Stimulated activated memory B cell treated with anti-CD40 and anti-IgM and Interleukin-4, amounts not matched to agents 10 μg/mL and 1 μg/mL and 100 μg/mL, for 72 hours (primary cell): ENCODE measurements at regions not wholly inside any gene's neighbourhood (a gene's known extent, or its start where the extent isn't known, plus 50 kb on each side); places are given as distances from the start of the nearest gene placed in this dataset.
"Not testable (repeated sequence)": the region's sequence is repeated elsewhere in the genome, so short reads cannot be mapped to it uniquely, and the experiment has no call there.

Experiments
- ATAC-seq: fragments of 150-1000 bp; cut with Tn5 transposase; 2 replicates; pipeline ENCODE4 v1.10.0; 2021
- H3K27ac Mint-ChIP-seq: one replicate; pipeline ENCODE4 v1.8.0; 2022; ENCODE audit warnings: mild to moderate bottlenecking, mixed read lengths
- H3K27me3 Mint-ChIP-seq: one replicate; pipeline ENCODE4 v1.8.0; 2022; ENCODE audit warnings: mixed read lengths
- H3K36me3 Mint-ChIP-seq: one replicate; pipeline ENCODE4 v1.8.0; 2022; ENCODE audit warnings: mixed read lengths
- H3K4me1 Mint-ChIP-seq: one replicate; pipeline ENCODE4 v1.8.0; 2022; ENCODE audit warnings: mixed read lengths
- H3K4me3 Mint-ChIP-seq: one replicate; pipeline ENCODE4 v1.8.0; 2022; ENCODE audit warnings: mild to moderate bottlenecking, moderate library complexity, mixed read lengths
- H3K9me3 Mint-ChIP-seq: one replicate; pipeline ENCODE4 v1.8.0; 2022; ENCODE audit warnings: mixed read lengths

DNA sequence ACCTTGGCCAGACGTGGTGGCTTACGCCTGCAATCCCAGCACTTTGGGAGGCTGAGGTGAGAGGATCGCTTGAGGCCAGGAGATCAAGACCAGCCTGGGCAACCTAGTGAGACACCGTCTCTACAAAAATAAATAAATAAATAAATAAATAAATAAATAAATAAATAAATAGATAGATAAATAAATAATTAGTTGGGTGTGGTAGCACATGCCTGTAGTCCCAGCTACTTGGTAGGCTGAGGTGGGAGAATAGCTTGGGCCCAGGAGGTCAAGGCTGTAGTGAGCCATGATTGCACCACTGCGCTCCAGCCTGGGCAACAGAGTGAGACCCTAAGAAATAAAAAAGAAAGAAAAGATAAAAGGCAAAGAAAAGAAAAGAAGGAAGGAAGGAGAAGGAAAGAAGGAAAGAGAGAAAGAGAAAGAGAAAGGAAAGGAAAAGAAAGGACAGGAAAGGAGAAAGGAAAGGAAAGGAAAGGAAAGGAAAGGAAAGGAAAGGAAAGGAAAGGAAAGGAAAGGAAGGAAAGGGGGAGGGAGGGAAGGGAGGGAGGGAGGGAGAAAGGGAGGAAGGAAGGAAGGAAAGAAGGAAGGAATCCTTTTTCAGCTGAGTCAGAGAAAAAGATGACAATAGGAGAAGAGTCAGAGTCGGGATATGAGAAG lies 404.8 kb downstream of the TSHZ3 start:
- H3K27ac Mint-ChIP-seq, H3K4me3 Mint-ChIP-seq, H3K36me3 Mint-ChIP-seq, H3K27me3 Mint-ChIP-seq, H3K4me1 Mint-ChIP-seq, H3K9me3 Mint-ChIP-seq, ATAC-seq: not testable (repeated sequence)

DNA sequence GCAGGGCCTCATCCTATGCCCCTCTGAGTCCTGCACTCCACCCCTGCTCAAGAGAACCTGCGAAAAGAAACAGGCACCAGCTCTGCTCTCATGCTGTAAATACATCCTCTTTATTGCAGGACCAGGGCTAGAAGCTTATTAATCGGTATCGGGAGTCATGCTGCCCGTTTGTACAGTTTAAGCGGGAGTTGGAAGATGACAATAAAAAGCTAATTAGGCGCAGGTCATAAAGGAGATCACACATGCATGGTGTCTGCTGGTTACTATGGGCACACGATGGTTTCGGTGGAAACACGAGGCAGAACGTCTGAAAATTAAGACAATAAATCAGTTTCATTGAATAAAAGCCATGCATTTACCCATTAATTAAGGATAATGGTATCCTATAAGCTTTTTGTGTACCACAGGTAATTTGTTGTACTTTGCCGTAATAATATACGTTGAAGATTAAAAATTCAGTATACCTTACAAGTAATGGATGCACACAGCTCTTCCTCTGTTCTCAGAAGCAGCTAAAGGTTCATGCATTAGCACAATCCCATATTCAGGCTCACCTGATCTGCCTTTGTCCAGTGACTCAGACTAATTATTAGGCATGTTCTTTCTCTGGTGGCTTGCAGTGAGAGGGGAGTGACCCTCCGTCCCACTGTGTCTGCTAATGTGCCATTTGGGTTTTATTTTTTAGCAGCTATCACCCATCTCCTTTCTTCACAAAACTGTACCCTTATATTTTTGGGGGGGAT lies 406.0 kb downstream of the TSHZ3 start:
- no peak overlapping the region for H3K27ac Mint-ChIP-seq
- no peaks in the 10 kb centered on the region for H3K4me1 Mint-ChIP-seq
- H3K4me3 Mint-ChIP-seq: no peak overlapping the region
- ATAC-seq: no peak
- peaks cover 11% of the 10 kb centered on the region for H3K9me3 Mint-ChIP-seq
- no peaks in the 10 kb centered on the region for H3K36me3 Mint-ChIP-seq
- no peaks in the 10 kb centered on the region for H3K27me3 Mint-ChIP-seq

DNA sequence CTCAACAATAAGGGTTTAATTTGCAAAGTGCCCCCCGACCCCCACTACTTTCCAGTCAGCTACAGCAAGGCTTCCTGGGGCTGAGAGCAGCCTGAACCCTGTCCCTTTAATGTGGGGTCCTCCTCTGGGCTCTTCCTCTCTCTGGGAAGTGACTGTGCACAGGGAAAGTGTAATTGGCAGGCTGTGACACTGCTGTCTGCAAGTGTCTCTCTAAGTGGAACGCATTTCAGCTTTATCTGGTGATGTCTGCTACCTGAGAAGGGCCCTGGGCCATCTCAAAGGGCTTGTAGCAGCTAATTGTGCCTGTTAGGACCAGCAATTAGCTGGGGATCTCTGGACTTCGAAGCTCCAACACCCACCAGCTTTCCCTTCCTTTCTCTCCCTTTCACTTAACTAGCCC lies 406.6 kb downstream of the TSHZ3 start:
- no peak for ATAC-seq
- Mint-ChIP-seq H3K27ac (no peak overlapping the region), H3K27me3 (no peaks in the 10 kb centered on the region), H3K9me3 (peaks cover 13% of the 10 kb centered on the region), H3K4me3 (no peak overlapping the region), H3K36me3 (no peaks in the 10 kb centered on the region), H3K4me1 (no peaks in the 10 kb centered on the region)

DNA sequence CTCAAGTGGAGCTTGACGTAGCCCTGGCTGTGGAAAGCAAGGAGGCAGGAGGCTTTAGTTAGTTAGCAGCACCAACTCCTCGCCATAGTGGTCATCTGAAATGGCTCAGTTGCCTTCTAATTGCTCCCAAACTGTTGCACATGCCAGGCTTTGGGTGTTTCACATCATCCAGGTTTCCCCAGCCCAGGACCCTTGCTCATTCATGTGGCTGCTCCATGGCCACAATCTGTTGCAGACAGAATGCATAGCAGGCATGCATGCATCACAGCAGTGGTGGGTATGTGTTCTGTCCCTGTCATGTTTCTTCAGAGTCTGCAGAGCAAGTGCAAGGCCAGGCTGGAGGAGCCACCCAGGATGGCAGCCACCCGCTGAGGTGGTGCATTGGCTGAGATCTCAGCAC lies 407.6 kb downstream of the TSHZ3 start:
- Mint-ChIP-seq H3K4me1 (no peaks in the 10 kb centered on the region), H3K36me3 (no peaks in the 10 kb centered on the region), H3K27ac (no peak overlapping the region), H3K4me3 (no peak overlapping the region), H3K27me3 (no peaks in the 10 kb centered on the region), H3K9me3 (peaks cover 13% of the 10 kb centered on the region)
- ATAC-seq: no peak

DNA sequence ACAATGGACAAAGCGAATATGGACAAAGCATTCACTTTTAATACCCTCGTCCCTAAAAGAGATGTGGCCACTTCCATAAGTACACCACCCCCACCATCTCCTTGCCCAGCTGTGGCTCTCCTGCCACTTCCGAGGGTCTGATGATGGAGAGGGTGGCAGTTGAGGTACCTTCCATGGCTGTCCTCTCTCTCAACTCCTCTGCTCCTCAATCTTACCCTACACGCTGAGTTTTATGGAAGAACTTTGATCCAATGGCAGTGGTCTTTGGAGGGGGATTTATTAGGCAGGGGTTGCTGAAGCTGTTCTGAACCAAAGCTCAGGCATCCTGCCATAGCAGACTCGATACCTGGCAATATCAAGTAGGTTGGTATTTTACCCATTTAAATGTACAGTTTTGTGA lies 413.0 kb downstream of the TSHZ3 start:
- Mint-ChIP-seq H3K4me1 (no peaks in the 10 kb centered on the region), H3K4me3 (no peak overlapping the region), H3K27me3 (no peaks in the 10 kb centered on the region), H3K36me3 (no peaks in the 10 kb centered on the region), H3K9me3 (peaks cover 14% of the 10 kb centered on the region), H3K27ac (no peak overlapping the region)
- no peak for ATAC-seq

DNA sequence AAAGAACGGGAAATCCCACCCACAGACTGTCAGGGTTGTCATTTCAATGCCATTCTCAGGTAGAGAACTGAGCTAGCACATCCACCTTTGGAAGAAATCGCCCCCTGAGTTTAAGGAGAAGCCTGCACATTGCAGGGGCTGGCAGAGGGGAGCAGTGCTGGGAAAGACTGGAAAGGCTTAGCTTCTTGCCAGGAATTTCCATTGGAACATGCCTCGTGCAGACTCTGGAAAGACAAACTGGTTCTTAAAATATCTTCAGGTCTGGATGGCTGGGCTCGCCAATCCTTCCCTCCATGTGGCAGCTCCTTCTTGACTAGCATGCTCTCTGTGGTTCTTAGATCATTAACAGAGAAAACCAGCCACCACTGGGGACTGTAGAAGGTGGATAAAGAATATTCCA lies 414.1 kb downstream of the TSHZ3 start:
- H3K9me3 Mint-ChIP-seq: peaks cover 14% of the 10 kb centered on the region
- no peaks in the 10 kb centered on the region for H3K36me3 Mint-ChIP-seq
- H3K4me1 Mint-ChIP-seq: no peaks in the 10 kb centered on the region
- no peak overlapping the region for H3K4me3 Mint-ChIP-seq
- no peak for ATAC-seq
- H3K27ac Mint-ChIP-seq: no peak overlapping the region
- no peaks in the 10 kb centered on the region for H3K27me3 Mint-ChIP-seq

DNA sequence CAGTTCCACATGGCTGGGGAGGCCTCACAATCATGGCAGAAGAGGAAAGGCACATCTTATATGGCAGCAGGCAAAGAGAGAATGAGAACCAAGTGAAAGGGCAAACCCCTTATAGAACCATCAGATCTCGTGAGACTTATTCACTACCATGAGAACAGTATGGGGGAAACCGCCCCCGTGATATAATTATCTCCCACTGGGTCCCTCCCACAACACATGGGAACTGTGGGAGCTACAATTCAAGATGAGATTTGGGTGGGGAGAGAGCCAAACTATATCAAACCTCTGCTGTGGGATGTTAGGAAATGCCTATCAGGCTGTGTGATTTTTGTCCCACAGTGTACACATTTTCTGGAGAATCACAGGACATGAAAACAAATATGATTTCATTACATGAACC lies 415.8 kb downstream of the TSHZ3 start:
- H3K9me3 Mint-ChIP-seq: peaks cover 10% of the 10 kb centered on the region
- not testable (repeated sequence) for H3K4me3 Mint-ChIP-seq

DNA sequence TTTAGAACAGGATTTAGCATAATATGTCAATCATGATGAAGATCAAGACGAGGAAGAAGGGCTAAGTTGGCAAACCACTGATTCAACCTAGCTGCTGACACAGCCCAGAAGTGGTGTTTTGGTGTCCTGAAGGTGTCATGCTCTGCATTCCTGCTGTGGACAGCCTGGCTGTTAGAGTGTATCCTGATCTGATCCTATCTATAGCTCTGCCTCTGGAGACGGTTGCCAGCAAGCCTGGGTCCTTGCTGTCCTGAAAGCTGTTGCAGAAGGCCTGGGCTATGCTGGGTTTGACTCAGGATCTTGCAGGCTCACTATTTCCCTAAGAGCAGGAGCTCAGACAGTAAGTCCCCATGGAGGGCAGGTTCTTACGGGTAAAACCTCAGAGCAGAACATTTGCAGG lies 416.4 kb downstream of the TSHZ3 start:
- H3K9me3 Mint-ChIP-seq: peaks cover 10% of the 10 kb centered on the region
- H3K27ac Mint-ChIP-seq: no peak overlapping the region
- no peaks in the 10 kb centered on the region for H3K36me3 Mint-ChIP-seq
- H3K27me3 Mint-ChIP-seq: no peaks in the 10 kb centered on the region
- no peaks in the 10 kb centered on the region for H3K4me1 Mint-ChIP-seq
- H3K4me3 Mint-ChIP-seq: no peak overlapping the region
- no peak for ATAC-seq

More for the DNA sequence above, 415.8 kb downstream of the TSHZ3 start:
- H3K27me3 Mint-ChIP-seq, H3K27ac Mint-ChIP-seq, H3K36me3 Mint-ChIP-seq, H3K4me1 Mint-ChIP-seq, ATAC-seq: not testable (repeated sequence)

DNA sequence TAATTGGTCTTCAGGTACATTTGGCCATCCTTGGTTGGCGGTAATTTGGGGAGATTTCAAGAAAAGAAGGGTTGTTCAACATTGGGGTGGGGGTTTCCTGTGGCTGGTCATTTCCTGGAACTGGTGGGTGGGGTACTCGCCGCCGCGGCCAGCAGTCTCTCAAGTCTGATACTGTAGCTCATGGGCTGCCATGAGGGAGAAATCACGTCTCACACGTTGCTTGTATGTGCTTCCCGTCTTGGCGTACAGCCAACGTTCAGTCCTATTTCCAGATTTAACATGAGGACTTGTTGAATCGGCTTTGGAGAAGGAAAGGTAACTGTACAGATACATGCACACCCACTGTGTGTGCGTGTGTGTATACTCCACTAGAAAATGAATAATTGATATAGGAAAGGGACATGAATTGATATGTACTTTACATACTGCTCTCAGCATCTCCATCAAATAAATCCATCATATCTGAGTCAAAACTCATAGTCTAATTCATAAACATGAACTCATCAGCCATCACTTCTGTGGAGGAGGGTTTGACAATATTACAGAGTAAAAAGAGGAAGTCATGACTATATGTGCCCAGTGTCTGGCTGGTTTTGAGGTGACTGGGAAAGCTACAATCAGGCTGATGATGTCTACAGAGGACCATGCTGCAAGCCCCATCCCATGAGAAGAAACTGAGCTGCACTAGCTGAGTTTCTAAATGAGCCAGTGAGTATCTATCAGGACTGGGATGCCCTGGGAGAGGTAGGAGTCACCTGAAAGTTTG lies 418.1 kb downstream of the TSHZ3 start:
- Mint-ChIP-seq H3K36me3 (no peaks in the 10 kb centered on the region), H3K4me3 (no peak overlapping the region), H3K27ac (no peak overlapping the region), H3K9me3 (peaks cover 19% of the 10 kb centered on the region), H3K4me1 (no peaks in the 10 kb centered on the region), H3K27me3 (no peaks in the 10 kb centered on the region)
- no peak for ATAC-seq

DNA sequence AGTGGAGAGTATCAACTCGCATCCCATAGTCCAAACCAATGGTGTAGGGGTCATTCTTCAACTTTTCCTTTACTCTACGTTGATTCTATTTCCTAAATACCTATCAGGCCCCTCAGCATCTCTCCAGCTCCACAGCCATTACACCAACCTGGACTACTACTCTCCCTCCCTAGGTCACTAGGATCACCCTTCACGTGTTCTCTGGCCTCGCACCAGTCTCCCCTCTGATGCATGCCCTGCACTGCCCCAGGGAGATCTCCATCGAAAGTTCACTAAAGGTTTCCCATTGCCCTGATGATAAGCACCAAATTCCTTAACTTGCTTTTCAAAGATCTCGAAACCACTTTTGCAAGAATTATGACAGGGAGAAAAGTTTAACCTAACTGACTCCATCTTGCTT lies 421.5 kb downstream of the TSHZ3 start:
- H3K4me1 Mint-ChIP-seq: no peaks in the 10 kb centered on the region
- no peak for ATAC-seq
- no peaks in the 10 kb centered on the region for H3K36me3 Mint-ChIP-seq
- no peak overlapping the region for H3K27ac Mint-ChIP-seq
- H3K9me3 Mint-ChIP-seq: peaks cover 11% of the 10 kb centered on the region
- H3K27me3 Mint-ChIP-seq: no peaks in the 10 kb centered on the region
- H3K4me3 Mint-ChIP-seq: no peak overlapping the region

DNA sequence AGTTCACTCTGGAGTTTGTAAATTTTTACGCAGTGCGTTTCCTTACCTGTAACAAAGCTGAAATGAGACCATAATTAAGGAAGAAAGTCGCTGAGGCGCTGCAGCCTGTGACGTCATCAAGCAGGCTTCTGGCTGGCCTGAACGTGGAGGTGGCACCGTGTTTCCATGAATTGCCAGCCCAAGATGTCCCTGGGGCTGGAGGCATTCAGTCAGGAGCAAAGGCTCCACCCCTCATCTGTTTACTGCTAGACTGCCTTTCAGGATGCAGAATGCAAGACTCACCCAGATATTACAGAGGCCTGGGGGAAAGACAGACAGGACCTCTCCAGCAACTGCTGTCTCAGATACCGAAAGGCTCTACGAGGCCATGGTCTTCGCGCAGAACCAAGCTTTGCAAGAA lies 424.6 kb downstream of the TSHZ3 start:
- no peak overlapping the region for H3K4me3 Mint-ChIP-seq
- no peaks in the 10 kb centered on the region for H3K27me3 Mint-ChIP-seq
- ATAC-seq: no peak
- peaks cover 16% of the 10 kb centered on the region for H3K9me3 Mint-ChIP-seq
- H3K4me1 Mint-ChIP-seq: no peaks in the 10 kb centered on the region
- no peaks in the 10 kb centered on the region for H3K36me3 Mint-ChIP-seq
- no peak overlapping the region for H3K27ac Mint-ChIP-seq

DNA sequence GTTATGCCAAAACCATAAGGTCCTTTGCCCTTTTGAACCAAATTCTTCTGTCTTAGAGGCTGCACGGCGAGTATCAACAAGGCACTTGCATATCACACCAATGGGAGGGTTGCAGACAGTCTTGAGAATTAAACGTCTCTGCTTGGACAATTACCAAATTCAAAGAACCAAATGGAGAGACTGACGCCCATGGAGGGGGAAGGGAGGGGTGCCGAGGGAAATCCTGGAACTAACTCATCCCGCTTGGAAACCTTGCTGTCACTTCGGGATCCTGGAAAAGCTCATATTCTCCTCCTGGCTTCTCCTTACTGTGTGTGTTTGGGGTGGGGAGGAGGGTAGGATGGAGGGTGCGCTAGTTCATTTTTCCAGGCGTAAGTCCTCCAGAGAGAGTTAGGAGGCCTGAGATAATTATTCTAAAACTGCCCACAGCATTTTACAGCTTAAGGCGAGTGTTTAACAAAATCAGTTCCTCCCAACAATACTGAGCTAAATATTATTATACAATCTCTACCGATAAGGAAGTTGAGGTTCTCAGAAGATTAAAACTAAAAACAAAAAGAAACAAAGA lies 425.1 kb downstream of the TSHZ3 start:
- H3K4me1 Mint-ChIP-seq: no peaks in the 10 kb centered on the region
- H3K36me3 Mint-ChIP-seq: no peaks in the 10 kb centered on the region
- peaks cover 18% of the 10 kb centered on the region for H3K9me3 Mint-ChIP-seq
- H3K27me3 Mint-ChIP-seq: no peaks in the 10 kb centered on the region
- no peak for ATAC-seq
- H3K27ac Mint-ChIP-seq: no peak overlapping the region
- H3K4me3 Mint-ChIP-seq: no peak overlapping the region

DNA sequence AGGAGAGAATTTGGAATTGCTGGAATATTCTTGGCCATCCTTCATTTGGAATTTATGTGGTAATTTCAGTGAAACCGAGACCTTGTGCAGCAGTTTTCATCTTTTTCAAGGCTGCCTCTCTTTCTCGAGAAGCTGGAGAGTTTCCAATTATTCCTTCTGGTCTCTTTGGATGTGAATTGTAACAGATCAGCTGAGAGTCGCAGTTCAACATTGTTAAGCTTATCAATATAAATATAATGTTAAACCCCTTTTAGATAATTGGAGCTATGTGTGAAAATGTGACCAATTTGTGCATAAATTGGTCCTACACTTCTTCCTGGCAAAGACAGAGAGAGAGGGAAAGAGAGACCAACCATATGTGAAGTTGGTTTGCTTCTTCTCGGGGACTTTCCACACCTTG lies 425.6 kb downstream of the TSHZ3 start:
- H3K27me3 Mint-ChIP-seq: no peaks in the 10 kb centered on the region
- peaks cover 18% of the 10 kb centered on the region for H3K9me3 Mint-ChIP-seq
- H3K36me3 Mint-ChIP-seq: no peaks in the 10 kb centered on the region
- ATAC-seq: no peak
- H3K4me3 Mint-ChIP-seq: no peak overlapping the region
- H3K4me1 Mint-ChIP-seq: no peaks in the 10 kb centered on the region
- no peak overlapping the region for H3K27ac Mint-ChIP-seq

DNA sequence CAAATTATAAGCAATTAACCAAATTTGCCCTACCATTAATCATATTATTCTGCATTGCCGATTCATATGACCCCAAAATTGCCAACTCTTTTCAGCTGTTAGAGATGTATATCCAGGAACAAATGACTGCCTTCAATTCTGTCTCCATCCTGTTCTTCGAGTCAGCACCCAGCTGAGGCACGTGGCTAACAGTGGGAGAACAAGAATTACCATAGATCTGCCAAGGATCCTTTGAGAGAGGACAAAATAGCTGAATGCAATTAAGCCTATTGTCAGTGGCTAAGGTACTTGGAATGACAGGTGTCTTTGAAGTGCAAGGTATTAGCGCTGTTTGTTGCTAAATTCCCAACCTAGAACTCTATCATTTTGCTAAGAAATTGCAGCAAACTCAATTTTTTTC lies 426.1 kb downstream of the TSHZ3 start:
- Mint-ChIP-seq H3K27me3 (no peaks in the 10 kb centered on the region), H3K4me3 (no peak overlapping the region), H3K4me1 (no peaks in the 10 kb centered on the region), H3K27ac (no peak overlapping the region), H3K36me3 (no peaks in the 10 kb centered on the region), H3K9me3 (peaks cover 21% of the 10 kb centered on the region)
- ATAC-seq: no peak

DNA sequence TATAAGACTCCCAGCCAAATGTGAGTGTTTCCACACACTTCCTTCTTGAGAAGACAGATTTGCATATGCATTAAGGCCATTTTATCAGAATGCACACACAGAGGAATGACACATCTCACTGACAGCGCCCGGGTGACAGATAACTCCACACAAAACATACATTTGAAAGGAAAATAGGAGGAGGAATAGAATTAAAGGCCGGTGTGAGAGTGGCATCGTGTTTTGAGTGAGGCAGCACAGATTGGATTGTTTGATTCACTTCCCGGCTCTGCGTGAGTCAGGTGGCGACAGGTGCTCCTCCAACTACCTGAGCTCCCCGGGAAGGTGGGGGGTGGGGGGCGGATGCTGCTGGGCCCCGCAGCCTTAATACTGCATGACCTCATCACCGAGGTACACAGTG lies 429.0 kb downstream of the TSHZ3 start:
- Mint-ChIP-seq H3K27ac (no peak overlapping the region), H3K4me3 (no peak overlapping the region), H3K9me3 (peaks cover 10% of the 10 kb centered on the region), H3K36me3 (no peaks in the 10 kb centered on the region), H3K4me1 (no peaks in the 10 kb centered on the region), H3K27me3 (no peaks in the 10 kb centered on the region)
- ATAC-seq: no peak
